T-helper 1 cell treated with Interleukin-12 subunit alpha and Interleukin-12 subunit beta and Interleukin-4 antibody, amounts not matched to agents 30 ng/mL and 1 ng/mL, for 36 hours (primary cell): ENCODE measurements at regions not wholly inside any gene's neighbourhood (a gene's known extent, or its start where the extent isn't known, plus 50 kb on each side); places are given as distances from the start of the nearest gene placed in this dataset.
"Not testable (repeated sequence)": the region's sequence is repeated elsewhere in the genome, so short reads cannot be mapped to it uniquely, and the experiment has no call there.

Source experiments
- intact Hi-C: fragments of 100-400 bp; cut with micrococcal nuclease; formaldehyde crosslinking; loops from one replicate; pipeline ENCODE4 v1.15.1; 2024

DNA sequence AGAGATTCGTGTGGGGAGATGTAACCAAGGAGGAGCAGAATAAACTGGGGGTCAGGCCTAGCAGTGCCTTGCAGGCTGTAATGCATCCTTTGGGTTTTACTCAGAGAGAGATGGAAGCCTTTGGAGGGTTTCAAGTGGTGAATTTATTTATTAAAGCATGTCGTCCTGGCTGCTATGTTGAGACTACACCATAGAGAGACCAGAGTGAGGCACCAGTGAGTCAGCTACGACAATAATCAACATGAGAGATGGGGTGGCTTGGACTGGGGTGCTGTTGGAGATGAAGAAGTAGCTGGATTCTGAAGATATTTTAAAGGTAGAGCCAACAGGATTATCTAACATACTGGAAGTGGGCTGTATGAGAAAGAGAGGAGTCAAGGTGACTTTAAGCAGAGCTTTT is 335.3 kb upstream of the ARHGEF26 start:
- intact Hi-C loops, result no loop called here

DNA sequence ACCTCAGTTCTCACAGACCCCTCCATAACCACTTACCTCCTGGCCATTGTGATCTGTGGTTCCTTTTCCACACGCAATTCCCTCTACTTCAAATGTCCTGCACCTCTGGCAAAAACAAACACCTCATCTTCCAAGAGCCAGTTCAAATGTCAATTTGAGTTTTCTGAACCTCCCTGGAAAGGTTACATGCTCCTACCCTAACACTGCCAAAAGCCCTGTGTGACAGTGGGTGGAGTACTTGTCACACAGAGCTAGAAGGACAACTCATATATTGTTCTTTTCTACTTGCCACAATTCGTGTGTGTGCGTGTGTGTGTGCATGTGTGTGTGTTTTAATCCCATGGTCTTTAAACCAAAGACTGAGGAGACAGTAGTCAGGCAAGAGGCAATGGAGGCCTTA is 331.8 kb upstream of the ARHGEF26 start:
- intact Hi-C loops, result no loop called here

DNA sequence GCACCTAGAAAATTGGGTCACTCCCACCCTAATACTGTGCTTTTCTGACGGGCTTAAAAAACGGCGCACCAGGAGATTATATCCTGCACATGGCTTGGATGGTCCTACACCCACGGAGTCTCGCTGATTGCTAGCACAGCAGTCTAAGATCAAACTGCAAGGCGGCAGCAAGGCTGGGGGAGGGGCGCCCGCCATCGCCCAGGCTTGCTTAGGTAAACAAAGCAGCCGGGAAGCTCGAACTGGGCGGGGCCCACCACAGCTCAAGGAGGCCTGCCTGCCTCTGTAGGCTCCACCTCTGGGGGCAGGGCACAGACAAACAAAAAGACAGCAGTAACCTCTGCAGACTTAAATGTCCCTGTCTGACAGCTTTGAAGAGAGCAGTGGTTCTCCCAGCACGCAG is 324.1 kb upstream of the ARHGEF26 start:
- intact Hi-C loops, result not testable (repeated sequence)

DNA sequence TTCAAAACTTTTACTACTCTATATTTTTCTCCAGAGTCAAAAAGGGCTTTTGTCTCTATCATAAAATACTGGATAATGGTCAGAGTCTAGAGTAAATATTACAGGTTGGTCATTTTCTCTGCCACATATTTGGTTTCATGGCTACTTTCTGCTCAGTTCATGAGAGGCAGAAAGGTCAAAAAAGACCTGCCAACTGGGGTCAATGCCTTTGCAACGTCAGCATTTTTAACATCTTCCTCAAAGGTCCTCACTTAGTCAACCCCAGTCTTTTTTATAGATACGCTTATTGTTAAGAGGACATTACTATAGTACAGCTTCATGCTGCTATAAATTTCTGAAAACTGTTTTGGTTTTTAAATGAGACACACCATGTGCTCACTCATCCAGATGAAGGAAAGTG is 312.1 kb upstream of the ARHGEF26 start:
- intact Hi-C loops, result no loop called here

DNA sequence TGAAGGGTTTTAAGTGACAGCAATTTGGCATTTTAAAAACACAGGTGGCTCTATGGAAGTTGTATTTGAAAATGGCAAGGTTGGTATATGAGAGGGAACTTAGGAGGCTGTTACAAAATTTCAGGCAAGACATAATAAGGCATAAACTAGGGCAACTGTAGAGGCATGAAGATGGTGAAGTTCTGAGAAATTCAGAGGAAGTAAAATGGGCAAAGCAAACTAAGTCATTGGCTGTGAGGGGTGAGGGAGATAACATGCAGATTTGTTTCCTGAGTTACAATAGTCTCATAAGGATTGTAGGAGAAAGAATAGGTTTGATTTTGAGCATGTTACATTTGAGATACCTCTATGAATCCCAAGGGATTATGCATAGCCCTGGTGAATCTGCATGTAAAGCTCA is 302.9 kb upstream of the ARHGEF26 start:
- intact Hi-C loops, result no loop called here

DNA sequence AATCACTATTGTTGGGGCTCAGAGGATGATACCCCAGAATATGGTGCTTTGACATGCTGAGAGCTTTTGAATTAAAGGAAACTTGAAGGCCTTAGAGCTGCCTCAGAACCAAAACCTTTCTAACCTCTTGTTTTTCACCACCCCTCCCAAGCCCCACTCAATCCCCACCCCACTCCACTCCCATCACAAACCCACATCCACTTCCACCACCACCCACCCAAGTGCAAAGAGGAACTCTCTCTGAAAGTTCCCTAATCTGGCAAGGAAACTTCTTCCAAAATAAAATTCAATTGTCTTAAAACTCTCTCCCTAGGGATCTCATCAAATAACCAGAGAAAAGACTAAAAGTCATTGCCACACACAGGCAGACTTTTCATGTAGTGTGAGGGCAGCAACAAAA is 301.2 kb upstream of the ARHGEF26 start:
- intact Hi-C loops, result no loop called here

DNA sequence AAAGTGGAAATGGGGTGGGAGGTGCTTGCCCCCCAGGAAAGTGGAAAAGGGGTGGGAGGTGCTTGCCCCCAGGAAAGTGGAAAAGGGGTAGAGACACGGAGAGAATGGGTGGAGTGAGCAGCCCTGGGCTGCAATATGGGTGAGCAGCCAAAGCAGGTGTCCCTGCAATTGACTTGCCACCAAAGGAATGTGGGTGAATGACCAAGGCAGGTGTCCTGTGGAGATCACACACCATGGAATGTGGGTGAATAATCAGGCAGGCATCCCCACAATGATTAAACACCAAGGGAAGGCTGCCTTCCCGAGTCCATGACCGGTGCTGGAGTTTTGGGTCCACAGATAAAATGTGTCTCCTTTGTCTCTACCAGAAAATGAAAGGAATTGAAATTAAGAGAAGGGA is 292.8 kb upstream of the ARHGEF26 start:
- intact Hi-C loops, result not testable (repeated sequence)

DNA sequence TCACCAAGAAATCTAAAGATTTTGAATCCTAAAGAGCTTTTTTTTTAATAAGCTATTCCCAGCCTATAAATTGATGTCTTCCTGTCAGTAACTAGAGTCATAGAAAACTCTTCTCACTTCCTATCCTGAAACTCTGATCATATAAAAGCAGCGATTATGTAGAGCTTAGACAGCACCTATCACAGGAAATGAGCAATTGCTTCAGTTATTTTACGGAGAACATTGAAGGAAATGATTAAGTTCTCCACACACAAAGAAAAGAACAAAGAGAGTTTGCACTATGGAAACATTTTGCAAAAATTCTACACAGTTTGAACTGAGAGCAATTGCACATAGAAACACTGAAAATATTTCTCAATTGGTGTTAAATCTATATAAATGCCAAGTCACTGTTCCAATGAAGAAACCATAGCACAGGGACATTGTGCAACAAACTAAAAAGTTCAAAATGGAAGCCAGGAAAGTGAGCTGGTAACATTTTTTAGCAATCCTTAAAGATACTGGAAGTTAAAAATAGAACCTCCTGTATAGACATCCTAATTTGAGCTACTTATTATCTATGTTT is 291.5 kb upstream of the ARHGEF26 start:
- intact Hi-C loops, result no loop called here

DNA sequence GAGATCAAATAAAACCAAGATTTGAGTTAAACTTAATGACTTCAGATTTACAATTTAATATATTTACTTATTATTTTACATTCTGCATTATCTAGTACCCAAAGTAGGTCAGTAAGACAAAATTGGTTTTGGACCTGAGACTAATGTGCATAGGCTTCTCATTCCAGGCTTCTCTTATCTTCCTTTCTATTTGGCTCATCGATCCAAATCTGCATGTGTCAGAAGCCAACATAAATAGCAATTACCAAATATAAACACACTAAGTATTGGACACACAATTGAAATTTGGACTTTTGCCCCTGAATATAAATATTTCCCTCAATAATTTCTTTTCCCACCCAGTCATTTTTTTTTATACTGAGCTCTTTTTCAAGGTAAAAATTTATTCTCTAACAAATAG is 290.6 kb upstream of the ARHGEF26 start:
- intact Hi-C loops, result no loop called here

DNA sequence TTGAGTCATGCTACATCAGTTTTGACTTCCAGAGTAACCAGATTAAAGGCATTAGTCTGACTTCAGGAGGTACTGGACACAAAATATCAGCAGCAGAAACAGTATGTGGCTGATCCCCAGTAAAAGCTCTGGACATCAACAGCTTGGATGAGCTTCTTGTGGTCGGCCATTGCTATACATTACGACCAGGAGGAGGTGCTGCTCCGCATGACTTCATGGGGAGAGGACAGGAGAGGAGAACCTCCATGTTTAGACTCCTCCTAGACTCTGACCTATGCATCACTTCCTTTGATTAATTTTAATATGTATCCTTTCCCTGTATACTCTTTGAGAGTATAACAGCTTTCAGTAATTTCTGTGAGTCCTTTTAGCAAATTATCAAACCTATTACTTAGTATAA is 285.6 kb upstream of the ARHGEF26 start:
- intact Hi-C loops, result no loop called here

DNA sequence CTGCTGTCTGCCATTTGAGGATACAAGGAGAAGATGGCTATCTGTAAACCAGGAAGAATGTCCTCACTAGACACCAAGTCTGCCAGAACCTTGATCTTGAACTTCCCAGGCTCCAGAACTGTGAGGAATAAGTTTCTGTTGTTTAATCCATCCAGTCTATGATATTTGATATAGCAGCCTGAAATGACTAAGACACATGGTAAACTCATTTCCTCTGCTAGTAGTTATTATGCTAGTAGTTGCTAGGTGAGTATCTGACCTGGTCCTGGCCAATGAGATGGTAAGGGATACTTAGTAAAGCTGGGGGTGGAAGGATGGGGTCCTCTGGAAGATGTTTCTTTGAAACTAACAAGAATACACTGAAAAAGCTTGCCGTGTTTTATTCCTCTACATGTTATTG is 280.7 kb upstream of the ARHGEF26 start:
- intact Hi-C loops, result no loop called here

DNA sequence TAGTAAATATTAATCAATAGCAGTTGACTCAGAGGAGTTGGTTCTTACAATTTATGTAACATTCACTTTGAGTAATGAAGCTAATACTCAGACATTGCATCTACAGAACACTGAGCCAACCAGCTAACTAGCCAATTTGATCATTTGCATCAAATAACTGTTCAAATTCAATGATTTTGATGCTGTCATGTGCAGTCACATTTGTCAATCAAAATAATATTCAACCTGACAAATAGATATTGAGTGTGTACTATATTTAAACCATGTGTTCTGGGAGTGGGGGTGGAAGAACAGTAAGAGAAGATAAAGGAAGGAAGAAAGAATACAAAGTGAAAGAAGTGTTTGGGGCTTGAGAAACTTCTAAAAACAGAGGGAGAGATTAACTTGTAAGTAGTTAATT is 277.2 kb upstream of the ARHGEF26 start:
- intact Hi-C loops, result no loop called here

DNA sequence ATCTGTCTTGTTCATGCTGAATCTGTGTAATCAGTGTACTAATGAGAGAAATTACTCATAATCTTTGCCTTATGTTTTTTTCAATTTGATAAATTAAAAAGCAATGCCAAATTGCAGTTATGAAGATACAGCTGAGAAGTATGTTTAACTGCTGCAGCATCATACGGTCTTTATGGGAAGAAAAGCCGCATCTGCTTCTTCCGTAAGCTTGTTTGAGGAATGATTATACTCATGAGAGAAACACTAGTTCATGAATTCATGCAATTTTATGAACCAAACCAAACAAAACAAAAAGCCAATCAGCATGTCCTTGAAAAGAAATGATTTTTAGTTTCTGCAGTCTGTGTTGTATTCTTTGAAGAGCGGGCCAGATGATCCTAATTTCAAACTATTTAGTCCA is 275.9 kb upstream of the ARHGEF26 start:
- intact Hi-C loops, result no loop called here

DNA sequence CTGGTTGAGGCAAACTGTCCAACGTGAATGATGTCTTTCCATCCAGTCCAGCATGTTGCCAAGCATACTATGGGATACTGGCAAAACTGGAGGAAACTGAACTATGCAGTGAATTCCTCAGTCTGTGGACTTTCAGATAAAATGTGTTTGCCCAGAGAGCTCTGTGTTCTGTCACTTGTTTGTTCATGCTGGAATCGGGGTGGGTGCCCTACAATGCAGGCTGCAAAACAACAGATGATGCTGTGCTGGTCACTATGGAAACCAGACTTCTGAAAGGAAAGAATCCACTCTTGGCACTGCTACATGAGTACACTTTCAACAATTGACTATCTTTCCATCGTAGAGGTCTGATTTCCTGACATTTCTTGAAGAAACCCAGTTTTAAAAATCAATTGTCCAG is 272.5 kb upstream of the ARHGEF26 start:
- intact Hi-C loops, result no loop called here

DNA sequence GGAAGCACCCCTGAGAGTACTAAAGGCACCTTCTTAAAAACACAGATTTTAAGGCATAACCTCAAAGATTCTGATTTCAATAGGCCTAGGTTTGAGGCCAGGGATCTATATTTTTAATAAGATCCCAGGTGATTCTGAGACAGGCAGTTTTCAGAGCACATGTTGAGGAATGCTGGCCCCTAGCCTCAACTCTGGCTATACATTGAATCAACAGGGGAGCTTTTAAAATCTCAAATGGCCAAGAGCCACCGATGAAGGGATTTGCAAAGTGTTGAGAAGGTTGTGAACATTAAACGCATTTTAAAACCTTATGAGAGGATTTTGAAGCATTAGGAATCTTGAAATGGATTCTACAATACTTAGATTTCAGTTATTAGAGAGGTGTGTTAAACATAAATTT is 268.8 kb upstream of the ARHGEF26 start:
- intact Hi-C loops, result no loop called here

DNA sequence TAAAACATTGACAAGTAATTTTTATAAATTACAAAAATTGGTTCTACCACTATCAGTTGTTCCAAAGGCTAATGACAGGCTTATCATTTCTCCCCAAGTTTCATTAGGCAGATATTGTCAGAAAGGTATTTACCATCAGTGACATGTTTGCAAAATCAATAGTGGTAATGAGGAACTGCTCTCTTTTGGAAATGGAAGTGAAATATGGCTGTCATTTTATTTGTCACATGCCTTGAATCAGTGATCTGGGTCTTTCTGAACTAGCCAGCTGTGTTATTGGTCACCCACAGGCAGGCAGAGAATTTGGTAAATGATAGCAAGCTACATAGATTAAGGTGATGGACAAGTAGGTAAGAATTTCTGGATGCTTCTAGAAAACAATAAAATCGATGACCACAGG is 268.0 kb upstream of the ARHGEF26 start:
- intact Hi-C loops, result no loop called here

DNA sequence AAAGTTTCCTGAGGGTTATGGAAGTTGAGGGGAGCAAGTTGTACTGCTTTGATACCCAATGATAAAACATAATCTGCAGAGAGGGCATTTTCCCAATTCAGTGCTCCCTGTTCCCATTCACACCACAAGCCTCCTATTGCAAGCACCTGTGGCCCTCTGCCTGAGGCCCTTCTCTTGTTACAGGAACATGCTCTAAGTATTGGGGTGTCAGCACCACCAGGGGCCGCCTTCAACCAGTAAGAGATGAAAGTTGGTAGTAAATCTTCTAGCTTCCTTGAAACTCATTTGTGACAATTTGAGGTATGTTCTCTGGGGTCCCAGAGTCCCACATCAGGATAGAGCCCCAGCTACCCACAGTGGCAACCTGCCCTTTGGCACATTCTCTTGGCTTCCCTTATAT is 265.4 kb upstream of the ARHGEF26 start:
- intact Hi-C loops, result no loop called here

DNA sequence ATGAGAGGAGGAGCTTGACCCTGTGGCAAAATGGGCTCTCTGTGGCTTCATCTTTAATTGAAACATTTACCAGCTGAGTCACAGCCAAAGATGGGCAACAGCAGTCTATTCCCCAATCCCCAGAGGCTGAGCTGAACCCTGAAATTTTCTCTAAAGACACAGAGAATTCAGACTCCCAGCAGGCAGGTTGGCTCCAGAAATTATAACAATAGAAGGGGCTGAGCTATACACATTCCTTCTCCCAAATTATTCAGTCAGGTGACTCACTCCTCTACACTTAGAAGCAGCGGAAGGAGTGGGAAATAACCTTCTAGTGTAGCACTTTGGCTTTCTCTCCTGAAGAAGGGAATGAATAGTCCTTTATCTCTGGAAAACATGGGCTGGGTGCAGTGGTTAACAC is 264.3 kb upstream of the ARHGEF26 start:
- intact Hi-C loops, result no loop called here

DNA sequence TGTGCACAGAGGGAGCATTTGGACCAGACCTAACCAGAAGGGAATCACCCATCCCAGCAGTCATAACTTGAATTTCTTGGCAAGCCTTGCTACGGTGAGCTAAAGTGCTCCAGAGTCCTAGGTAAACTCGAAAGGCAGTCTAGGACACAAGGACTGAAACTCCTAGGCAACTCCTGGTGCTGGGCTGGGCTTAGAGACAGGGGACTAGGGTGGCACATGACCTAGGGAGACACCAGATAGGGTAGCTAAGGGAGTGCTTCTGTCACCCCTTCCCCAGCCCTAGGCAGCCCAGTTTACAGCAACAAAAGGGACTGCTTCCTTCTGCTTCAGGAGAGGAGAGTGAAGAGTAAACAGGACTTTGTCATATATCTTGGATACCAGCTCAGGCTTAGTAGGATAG is 256.4 kb upstream of the ARHGEF26 start:
- intact Hi-C loops, result no loop called here

DNA sequence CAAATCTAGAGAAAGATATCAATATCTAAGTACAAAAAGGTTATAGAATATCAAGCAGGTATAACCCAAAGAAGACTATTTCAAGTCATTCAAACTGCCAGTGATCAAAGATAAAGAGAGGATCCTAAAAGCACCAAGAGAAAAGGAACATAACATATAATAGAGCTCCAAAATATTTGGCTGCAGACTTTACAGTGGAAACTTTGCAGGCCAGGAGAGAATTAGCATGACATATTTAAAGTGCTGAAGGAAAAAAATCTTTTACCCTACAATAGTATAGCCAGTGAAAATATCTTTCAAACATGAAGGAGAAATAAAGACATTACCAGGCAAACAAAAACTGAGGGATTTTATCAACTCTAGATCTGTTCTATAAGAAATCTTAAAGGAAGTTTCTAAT is 254.3 kb upstream of the ARHGEF26 start:
- intact Hi-C loops, result no loop called here

DNA sequence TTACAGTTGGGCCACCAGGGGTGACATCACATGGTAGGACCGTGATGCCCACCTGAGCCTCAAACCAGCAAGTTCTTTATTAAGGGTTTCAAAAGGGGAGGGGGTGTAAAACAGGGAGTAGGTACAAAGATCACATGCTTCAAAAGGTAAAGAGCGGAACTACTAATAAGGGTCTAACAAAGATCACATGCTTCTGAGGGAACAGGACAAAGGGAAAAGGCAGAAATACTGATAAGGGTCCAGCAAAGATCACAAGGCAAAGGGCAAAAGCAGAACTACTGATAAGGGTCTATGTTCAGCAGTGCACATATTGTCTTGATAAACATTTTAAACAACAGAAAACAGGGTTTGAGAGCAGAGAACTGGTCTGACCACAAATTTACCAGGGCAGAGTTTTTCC is 246.8 kb upstream of the ARHGEF26 start:
- intact Hi-C loops, result not testable (repeated sequence)

DNA sequence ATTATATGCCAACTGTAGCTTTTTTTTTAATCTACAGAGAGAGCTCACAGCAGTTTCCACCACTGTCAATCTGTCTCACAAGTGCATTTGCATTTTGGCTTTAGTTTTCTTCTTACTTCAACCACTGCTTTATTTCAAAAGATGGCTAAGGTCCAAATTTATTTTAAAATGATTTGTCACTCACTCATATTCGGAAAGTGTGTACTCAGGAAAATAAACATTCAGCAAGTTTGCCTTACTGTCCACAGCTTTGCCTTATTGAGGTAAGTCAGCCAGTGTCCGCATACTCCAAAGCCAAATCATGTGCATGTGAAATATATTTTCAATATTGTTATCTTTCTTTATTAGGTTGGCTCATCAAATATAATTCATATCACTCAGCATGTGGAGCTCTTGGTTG is 240.7 kb upstream of the ARHGEF26 start:
- intact Hi-C loops, result no loop called here

DNA sequence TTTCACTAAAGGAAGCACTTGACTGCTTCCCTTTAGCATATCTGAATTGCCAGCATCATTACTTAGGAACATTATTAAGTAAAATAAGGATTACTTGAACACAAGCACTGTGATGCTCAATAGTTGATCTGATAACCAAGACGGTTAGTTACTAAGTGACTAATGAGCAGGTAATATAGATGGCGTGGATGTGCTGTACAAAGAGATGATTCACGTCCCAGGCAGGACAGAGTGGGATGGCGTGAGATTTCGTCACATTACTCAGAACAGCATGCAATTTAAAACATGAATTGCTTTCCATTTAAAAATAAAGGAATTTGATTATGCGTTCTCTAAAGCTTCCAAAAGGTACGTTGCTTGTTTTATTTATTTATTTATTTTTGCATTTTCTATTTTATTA is 240.0 kb upstream of the ARHGEF26 start:
- intact Hi-C loops, result no loop called here

DNA sequence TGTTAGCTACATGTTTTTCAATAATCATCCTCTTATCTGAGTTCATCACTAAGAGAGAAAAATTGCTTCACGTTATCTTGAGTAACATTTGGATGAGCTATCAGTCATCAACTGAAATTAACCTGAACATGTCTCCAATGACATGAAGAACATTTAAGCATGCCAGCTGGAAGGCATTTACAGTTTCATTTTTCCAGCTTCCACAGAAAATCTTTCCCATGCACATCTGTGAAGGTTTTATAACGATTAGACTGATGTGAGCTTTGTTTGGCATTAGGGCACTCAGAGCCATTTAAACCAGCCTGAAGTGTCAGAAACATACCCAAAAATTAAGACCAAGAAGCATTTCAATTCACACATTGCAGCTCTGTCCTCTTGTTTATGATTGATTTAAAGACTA is 235.8 kb upstream of the ARHGEF26 start:
- intact Hi-C loops, result no loop called here
